A172 (cell line): ENCODE measurements at regions not wholly inside any gene's neighbourhood (a gene's known extent, or its start where the extent isn't known, plus 50 kb on each side); places are given as distances from the start of the nearest gene placed in this dataset.
A peak's percentile ranks its signal among the peaks of the same experiment; 100 is the strongest.
"Not testable (repeated sequence)": the region's sequence is repeated elsewhere in the genome, so short reads cannot be mapped to it uniquely, and the experiment has no call there.

Source experiments
- DNase-seq: peaks from one replicate; pipeline ENCODE4 v3.0.0-alpha.2; 2015; ENCODE audit warnings: low spot score

GRCh38 chr1:72419229-72419628 lies 136.9 kb upstream of the NEGR1 start:
- DNase-seq, result no peak

DNA sequence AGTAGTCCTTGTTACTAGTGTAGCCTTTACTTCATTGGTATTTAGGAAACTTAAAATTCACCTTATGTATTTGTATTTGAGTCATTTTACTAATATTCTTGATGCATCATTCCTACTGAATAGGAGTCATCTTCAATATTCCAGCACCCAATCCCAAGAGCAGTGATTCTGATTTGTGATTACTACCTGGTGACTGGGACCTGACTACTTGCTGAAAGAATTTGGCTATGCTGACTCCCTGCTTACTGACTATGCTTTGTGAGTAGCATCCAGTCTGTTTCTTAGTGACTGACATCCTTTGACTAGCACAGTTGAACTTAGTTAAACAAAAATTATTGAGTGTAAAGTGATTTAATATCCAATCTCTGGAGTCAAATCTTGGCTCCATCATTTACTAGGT lies 129.9 kb upstream of the NEGR1 start:
- no peak for DNase-seq

DNA sequence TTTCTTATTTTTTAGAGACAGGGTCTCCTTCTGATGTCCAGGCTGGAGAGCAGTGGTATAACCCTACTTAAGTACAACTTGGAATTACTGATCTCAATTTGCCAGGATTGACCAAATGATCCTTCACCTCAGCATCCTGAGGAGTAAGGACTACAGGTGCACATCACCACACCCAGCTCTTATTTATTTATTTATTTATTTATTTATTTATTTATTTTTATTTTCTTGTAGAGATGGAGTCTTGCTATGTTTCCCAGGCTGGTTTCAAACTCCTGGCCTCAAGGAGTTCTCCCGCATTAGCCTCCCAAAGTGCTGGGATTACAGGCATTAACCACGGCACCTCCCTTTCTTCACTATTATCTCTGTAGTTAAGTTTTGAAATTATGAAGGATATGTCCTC lies 117.5 kb upstream of the NEGR1 start:
- no peak for DNase-seq

DNA sequence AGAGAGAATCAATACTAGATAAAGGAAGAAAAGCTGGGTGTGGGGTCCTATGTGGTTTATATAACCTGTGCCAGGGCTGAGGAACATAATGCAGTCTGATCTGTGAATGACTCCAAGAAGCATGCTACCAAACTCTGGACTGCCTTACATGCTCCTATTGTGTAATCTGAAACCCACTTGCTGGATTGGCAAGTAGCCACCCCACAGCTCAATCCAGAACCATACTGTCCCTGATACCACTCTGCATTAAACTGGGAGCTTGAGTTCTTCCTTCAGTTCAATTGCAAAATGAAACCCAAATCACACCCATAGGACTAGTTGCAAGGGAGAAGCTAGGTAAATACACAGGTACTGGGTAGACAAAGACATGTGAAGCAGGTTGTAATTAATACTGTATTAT lies 115.4 kb upstream of the NEGR1 start:
- peak; percentile 2 for DNase-seq

- DNase-seq, result no peak
Measured at GRCh38 chr1:72394457-72394856, 112.1 kb upstream of the NEGR1 start.

DNA sequence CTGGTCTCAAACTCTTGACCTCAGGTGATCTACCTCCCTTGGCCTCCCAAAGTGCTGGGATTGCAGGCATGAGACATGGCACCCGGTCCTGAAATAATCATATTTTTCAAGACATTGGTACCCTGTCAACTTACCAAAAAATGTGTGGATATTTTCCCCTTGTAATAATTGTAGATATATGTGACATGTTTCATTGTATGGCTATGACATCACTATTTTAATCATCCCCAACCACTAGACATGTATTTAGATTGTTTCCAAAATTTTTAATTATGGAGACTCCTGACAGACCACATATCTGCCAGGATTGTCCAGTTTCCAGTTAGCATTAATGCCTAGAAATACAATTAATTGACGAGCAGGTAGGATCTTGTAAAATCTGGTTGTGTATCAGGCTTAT lies 96.7 kb upstream of the NEGR1 start:
- DNase-seq, result no peak

DNA sequence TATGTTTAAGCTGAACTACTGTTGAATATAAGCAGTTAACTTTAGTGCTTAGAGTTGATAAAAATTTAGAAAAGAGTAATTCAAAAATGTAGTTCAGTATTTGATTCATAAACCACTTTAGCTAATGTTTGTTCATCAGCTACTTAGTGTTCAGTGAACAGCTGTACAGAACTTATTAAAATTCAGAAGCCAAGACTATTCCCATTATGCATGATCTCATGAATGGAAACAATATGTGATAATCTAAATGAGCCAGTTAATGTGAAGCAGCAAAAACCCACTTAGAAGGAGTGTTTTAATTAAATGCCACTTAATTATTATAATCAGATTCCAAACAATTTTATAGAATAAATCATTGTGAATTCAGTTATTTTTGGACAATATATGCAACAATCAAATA lies 92.9 kb upstream of the NEGR1 start:
- DNase-seq, result no peak

- DNase-seq, result no peak
Measured at GRCh38 chr1:72371259-72372035, 89.1 kb upstream of the NEGR1 start.

- DNase-seq, result not testable (repeated sequence)
Measured at GRCh38 chr1:72370836-72371235, 88.5 kb upstream of the NEGR1 start.

DNA sequence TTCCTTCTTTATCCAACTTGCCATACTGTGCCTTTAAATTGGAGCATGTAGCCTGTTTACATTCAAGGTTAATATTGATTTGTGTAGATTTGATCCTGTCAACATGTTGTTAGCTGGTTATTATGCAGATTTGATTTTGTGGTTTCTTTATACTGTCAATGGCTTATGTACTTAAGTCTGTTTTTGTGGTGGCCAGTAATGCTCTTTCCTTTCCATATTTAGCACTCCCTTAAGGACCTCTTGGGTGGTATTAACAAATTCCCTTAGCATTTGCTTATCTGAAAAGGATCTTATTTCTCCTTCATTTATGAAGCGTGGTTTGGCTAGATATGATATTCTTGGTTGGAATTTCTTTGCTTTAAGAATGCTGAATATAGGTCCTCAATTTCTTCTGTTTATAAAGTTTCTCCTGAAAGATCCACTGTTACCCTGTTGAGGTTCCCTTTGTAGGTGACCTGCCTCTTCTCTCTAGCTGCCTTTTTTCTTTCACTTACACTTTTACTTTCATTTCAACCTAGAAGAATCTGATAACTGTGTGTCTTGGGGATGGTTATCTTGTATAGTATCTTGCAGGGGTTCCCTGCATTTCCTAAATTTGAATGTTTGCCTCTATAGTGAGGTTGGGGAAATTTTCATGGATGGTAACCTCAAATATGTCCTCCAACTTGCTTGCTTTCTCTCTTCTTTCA lies 86.9 kb upstream of the NEGR1 start:
- no peak for DNase-seq

GRCh38 chr1:72366466-72366865 lies 84.1 kb upstream of the NEGR1 start:
- DNase-seq, result peak; percentile 16

- no peak for DNase-seq
Measured at GRCh38 chr1:72365693-72366092, 83.4 kb upstream of the NEGR1 start.

GRCh38 chr1:72362538-72362937 lies 80.2 kb upstream of the NEGR1 start:
- DNase-seq, result no peak

GRCh38 chr1:72357411-72357810 lies 75.1 kb upstream of the NEGR1 start:
- no peak for DNase-seq

DNA sequence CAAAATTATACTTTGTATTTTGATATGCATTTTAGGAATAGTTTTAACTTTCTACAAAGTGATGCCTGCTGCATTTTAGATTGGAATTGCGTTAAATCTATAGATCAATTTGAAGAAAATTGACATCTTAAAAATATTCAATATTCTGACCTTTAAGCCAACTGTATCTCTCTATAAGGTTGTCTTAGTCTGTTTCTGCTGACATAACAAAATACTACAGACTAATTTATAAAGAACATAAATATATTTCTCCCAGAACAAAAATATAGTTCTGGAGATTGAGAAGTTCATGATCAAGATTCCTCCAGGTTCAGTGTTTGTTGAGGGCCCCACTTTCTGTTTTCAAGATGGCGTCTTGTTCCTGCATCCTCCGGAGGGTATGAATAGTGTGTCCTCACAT lies 73.6 kb upstream of the NEGR1 start:
- DNase-seq, result no peak

- DNase-seq, result no peak
Measured at GRCh38 chr1:72341661-72342060, 59.3 kb upstream of the NEGR1 start.

DNA sequence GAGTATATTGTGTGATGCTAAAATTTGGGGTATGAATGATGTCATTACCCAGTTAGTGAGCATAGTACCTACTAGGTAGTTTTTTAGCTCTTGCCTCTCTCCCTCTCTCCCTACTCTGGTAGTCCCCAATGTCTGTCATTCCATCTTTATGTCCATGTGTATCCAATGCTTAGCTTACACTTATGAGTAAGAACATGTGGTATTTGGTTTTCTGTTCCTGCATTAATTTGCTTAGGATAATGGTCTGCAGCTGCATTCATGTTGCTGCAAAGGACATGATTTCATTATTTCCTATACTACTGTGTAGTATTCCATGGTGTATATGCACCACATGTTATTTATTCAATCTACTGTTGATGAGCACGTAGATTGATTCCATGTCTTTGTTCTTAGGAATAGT lies 54.4 kb upstream of the NEGR1 start:
- DNase-seq, result no peak
